ENCODE measurements at regions not wholly inside any gene's neighbourhood (a gene's known extent, or its start where the extent isn't known, plus 50 kb on each side); places are given as distances from the start of the nearest gene placed in this dataset.

DNA sequence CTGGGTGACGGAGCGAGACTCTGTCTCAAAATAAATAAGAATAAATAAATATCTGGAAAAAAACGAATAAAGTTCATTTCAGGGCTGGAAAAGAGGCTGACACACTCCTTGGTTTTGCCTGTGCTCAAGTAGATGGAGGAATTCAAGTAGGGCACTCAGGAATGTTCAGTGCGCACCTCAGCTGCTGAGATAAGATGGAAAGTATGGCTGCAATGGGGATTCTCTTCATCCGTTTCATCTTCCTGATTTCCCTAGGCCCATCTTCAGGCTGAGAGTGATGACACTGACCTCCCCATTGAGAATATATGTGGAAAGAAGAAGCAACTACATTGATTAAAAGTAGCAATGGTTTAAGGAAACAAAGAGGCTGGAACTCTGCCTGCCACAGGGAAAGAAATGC, 130.5 kb upstream of the ZNF644 start:
- no peaks in the 10 kb centered on the region for H3K9me3 ChIP-seq
- H3K27ac ChIP-seq, result no peak overlapping the region
- TF ChIP-seq POLR2A (IDR thresholded peaks at IDR 0.05), result no peak
- TF ChIP-seq, protein P1, sequence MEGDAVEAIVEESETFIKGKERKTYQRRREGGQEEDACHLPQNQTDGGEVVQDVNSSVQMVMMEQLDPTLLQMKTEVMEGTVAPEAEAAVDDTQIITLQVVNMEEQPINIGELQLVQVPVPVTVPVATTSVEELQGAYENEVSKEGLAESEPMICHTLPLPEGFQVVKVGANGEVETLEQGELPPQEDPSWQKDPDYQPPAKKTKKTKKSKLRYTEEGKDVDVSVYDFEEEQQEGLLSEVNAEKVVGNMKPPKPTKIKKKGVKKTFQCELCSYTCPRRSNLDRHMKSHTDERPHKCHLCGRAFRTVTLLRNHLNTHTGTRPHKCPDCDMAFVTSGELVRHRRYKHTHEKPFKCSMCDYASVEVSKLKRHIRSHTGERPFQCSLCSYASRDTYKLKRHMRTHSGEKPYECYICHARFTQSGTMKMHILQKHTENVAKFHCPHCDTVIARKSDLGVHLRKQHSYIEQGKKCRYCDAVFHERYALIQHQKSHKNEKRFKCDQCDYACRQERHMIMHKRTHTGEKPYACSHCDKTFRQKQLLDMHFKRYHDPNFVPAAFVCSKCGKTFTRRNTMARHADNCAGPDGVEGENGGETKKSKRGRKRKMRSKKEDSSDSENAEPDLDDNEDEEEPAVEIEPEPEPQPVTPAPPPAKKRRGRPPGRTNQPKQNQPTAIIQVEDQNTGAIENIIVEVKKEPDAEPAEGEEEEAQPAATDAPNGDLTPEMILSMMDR (IDR thresholded peaks at IDR 0.05), result no peak
- intact Hi-C loops (cut with DNase I), result no loop called here
- H3K4me3 ChIP-seq, result no peak overlapping the region
- no peak for DNase-seq
- no peaks in the 10 kb centered on the region for H3K4me1 ChIP-seq
- no peaks in the 10 kb centered on the region for H3K36me3 ChIP-seq
- H3K27me3 ChIP-seq, result no peaks in the 10 kb centered on the region
- WGBS, 2 donors, result 76% methylated on average over 5 of the region's 5 CpGs

DNA sequence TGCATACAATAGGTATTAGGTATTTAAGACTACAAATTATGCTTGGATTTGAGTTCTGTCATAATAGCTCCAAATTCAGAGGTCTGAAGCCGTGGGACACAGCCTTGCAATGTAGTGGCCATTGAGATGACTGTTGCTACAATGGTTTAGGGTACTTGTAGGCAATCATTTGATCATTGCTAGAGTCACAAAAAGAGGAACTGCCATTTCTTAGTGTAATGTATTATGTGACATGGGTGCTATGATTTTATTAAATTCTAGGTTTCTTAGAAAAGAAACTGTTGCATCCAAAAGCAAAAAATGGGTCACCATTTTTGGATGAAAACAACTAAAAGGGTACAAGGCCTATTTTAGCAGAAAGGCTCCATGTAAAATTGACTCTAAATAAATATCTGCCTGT, 129.9 kb upstream of the ZNF644 start:
- no peak for TF ChIP-seq POLR2A (IDR thresholded peaks at IDR 0.05)
- TF ChIP-seq, protein P1 (IDR thresholded peaks at IDR 0.05), result no peak
- H3K36me3 ChIP-seq, result no peaks in the 10 kb centered on the region
- intact Hi-C loops (cut with DNase I), result no loop called here
- 53 to 60% methylated on average over 1 of the region's 1 CpG for WGBS, 2 donors
- H3K9me3 ChIP-seq, result no peaks in the 10 kb centered on the region
- no peak overlapping the region for H3K4me3 ChIP-seq
- H3K27ac ChIP-seq, result no peak overlapping the region
- no peak for DNase-seq
- H3K27me3 ChIP-seq, result no peaks in the 10 kb centered on the region
- no peaks in the 10 kb centered on the region for H3K4me1 ChIP-seq

DNA sequence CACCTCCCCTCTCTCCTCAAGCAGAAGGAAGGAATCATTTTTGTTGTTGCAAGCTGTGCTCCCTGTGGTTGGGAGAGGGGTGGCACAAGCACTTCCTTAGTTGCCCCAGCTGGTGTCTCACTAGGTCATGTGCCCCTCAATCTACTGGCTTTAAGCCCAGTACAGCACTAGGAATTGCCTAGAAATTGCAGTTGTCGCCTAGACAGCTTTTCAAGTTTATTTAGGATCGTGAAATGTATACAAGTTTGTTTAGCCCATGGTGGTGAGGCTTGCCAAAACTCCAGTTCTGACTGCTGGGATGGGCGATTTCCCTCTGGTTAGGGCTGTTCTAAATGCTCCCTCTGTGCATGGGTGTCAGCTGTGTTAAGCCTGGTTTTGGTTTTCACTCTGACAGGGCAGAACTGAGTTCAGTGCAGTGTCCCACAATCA, 126.8 kb upstream of the ZNF644 start:
- 31 to 36% methylated on average over 3 of the region's 3 CpGs for WGBS, 2 donors
- intact Hi-C loops (cut with DNase I), result no loop called here
- H3K27ac ChIP-seq, result no peak overlapping the region

DNA sequence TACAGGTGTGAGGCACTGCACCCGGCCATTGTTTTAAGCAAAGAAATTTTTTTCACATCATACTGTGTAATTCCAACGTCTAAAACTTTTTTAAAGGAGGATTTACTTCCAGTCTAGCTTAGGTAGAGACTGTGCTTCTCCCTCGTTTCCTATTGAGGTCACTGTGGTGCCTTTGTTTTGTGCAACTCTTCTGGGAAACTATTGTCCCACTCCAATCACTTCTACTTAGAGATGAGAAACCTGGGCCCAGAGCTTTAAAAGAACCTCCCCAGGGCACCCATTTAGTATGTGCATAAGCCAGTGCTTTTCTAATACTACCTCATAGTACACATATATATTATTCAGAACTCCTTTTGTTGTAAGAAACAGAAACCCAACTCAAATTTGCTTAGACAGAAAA, 120.0 kb upstream of the ZNF644 start:
- intact Hi-C loops (cut with DNase I), result no loop called here
- Histone ChIP-seq H3K27ac (no peak overlapping the region), H3K36me3 (no peaks in the 10 kb centered on the region), H3K4me1 (no peaks in the 10 kb centered on the region), H3K9me3 (no peaks in the 10 kb centered on the region), H3K4me3 (no peak overlapping the region), H3K27me3 (no peaks in the 10 kb centered on the region)
- no peak for TF ChIP-seq POLR2A (IDR thresholded peaks at IDR 0.05)
- TF ChIP-seq, protein P1 (IDR thresholded peaks at IDR 0.05), result no peak
- WGBS, 2 donors, result 56% methylated on average over 3 of the region's 3 CpGs
- no peak for DNase-seq

More for the DNA sequence above, 126.8 kb upstream of the ZNF644 start:
- no peak for TF ChIP-seq POLR2A (IDR thresholded peaks at IDR 0.05)
- TF ChIP-seq, protein P1 (IDR thresholded peaks at IDR 0.05), result no peak
- Histone ChIP-seq H3K27me3 (no peaks in the 10 kb centered on the region), H3K4me1 (no peaks in the 10 kb centered on the region), H3K4me3 (no peak overlapping the region), H3K36me3 (no peaks in the 10 kb centered on the region), H3K9me3 (no peaks in the 10 kb centered on the region)
- no peak for DNase-seq

DNA sequence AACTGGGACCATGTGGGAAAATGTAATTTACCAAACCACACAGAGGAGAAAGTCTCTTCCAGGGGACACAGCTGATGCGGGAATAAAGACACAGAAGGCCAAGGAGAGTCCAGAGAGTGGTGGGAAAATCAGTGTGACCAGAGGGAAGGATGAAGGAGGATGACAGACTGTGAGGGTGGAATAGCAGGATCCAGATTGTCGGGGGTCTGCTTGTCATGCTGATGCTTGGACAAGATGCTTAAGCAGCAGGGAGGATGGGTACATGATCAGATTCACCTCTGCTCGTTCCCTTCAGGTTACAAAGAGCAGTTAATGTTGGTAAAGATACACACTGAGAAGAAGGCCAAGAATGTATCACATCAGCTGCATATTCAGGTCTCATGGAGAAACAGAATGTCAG, 117.1 kb upstream of the ZNF644 start:
- Histone ChIP-seq H3K9me3 (no peaks in the 10 kb centered on the region), H3K4me1 (no peaks in the 10 kb centered on the region), H3K27ac (no peak overlapping the region), H3K4me3 (no peak overlapping the region), H3K27me3 (no peaks in the 10 kb centered on the region), H3K36me3 (no peaks in the 10 kb centered on the region)
- intact Hi-C loops (cut with DNase I), result no loop called here
- 36 to 45% methylated on average over 3 of the region's 3 CpGs for WGBS, 2 donors
- TF ChIP-seq, protein P1 (IDR thresholded peaks at IDR 0.05), result no peak
- no peak for TF ChIP-seq POLR2A (IDR thresholded peaks at IDR 0.05)
- DNase-seq, result no peak

Measured in esophagus squamous epithelium (tissue), 5 donors.